SU-DHL-6 (cell line): ENCODE measurements at regions not wholly inside any gene's neighbourhood (a gene's known extent, or its start where the extent isn't known, plus 50 kb on each side); places are given as distances from the start of the nearest gene placed in this dataset.

Experiments used
- EZH2phosphoT487 ChIP-seq: fragments of 200-600 bp; sonication (generic), shearing (Covaris generic); conservative IDR thresholded peaks from 2 replicates; pipeline ENCODE4 v1.6.1; 2018; ENCODE audit warnings: mild to moderate bottlenecking, antibody characterized with exemption, low read length, moderate library complexity, mixed read lengths
- TF ChIP-seq, protein P1 (sequence below): fragments of 200-600 bp; sonication (generic); IDR thresholded peaks from one replicate; pipeline ENCODE4 v1.5.1; 2017; ENCODE audit warnings: antibody characterized with exemption, mild to moderate bottlenecking, low read length, moderate library complexity; ENCODE audit not compliant: insufficient read depth, poor library complexity, severe bottlenecking

DNA sequence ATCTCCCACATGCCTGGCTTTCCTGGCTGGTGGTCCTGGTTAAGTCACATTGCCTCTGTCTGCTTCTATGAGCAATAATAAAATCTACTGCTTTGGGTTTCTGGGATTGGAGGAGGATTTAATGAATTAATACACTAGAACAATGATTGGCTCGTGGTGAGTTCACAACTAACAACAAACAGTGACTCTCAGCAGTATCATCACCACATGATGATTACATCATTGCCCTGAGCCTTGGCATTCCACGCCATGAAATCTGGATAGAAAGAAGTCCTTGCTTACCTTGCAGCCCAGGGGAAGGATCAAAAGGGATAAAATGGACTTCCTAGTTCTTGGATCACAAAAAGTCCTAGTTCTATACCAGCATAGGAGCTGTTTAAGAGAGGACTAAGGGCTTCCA is 1069.0 kb downstream of the VRK1 start:
- TF ChIP-seq, protein P1, sequence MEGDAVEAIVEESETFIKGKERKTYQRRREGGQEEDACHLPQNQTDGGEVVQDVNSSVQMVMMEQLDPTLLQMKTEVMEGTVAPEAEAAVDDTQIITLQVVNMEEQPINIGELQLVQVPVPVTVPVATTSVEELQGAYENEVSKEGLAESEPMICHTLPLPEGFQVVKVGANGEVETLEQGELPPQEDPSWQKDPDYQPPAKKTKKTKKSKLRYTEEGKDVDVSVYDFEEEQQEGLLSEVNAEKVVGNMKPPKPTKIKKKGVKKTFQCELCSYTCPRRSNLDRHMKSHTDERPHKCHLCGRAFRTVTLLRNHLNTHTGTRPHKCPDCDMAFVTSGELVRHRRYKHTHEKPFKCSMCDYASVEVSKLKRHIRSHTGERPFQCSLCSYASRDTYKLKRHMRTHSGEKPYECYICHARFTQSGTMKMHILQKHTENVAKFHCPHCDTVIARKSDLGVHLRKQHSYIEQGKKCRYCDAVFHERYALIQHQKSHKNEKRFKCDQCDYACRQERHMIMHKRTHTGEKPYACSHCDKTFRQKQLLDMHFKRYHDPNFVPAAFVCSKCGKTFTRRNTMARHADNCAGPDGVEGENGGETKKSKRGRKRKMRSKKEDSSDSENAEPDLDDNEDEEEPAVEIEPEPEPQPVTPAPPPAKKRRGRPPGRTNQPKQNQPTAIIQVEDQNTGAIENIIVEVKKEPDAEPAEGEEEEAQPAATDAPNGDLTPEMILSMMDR, result no peak
- TF ChIP-seq EZH2phosphoT487, result no peak
